Esophagus squamous epithelium (tissue), 5 donors: ENCODE measurements at regions not wholly inside any gene's neighbourhood (a gene's known extent, or its start where the extent isn't known, plus 50 kb on each side); places are given as distances from the start of the nearest gene placed in this dataset.
A peak's percentile ranks its signal among the peaks of the same experiment; 100 is the strongest.
"Not testable (repeated sequence)": the region's sequence is repeated elsewhere in the genome, so short reads cannot be mapped to it uniquely, and the experiment has no call there.

ENCODE experiments used
- DNase-seq: peaks from one replicate; lab custom pipeline; 2025; lab: John Stamatoyannopoulos, UW
- H3K27ac ChIP-seq, 4 donors: fragments of 200-600 bp; sonication (generic); one replicate each; pipeline ENCODE4 v1.5.1; 2016 to 2019; ENCODE audit warnings: mild to moderate bottlenecking in 1 of 4
- H3K27me3 ChIP-seq, 4 donors: fragments of 200-600 bp; sonication (generic); 1 replicate in 3 of 4; 2 replicates in 1 of 4; pipeline versions ENCODE4 v1.5.1 to v1.6.0; 2017 to 2021; ENCODE audit warnings: antibody characterized with exemption in 1 of 4
- H3K36me3 ChIP-seq, 3 donors: fragments of 200-600 bp; sonication (generic); one replicate each; pipeline ENCODE4 v1.5.1; 2016 to 2019
- H3K4me1 ChIP-seq, 3 donors: fragments of 200-600 bp; sonication (generic); one replicate each; pipeline ENCODE4 v1.5.1; 2017 to 2019
- H3K4me3 ChIP-seq, 4 donors: fragments of 200-600 bp; sonication (generic); 1 replicate in 3 of 4; 2 replicates in 1 of 4; pipeline ENCODE4 v1.5.1; 2016 to 2019; ENCODE audit warnings: mild to moderate bottlenecking in 2 of 4, moderate library complexity in 1 of 4
- H3K9me3 ChIP-seq, 3 donors: fragments of 200-600 bp; sonication (generic); one replicate each; pipeline ENCODE4 v1.5.1; 2016 to 2019
- CTCF ChIP-seq, 6 experiments: fragments of 450-650 bp in 4 of 6; fragments of 200-600 bp in 2 of 6; sonication (generic) in 2 of 6; IDR thresholded peaks; one replicate each; pipeline ENCODE4 v1.5.1; 2016 to 2019; ENCODE audit warnings: antibody characterized with exemption in 6 of 6, mild to moderate bottlenecking in 4 of 6, moderate library complexity in 4 of 6
- POLR2A ChIP-seq, 4 donors: fragments of 450-650 bp; IDR thresholded peaks; one replicate each; pipeline ENCODE4 v1.6.1; 2017; ENCODE audit warnings: antibody characterized with exemption in 4 of 4, mild to moderate bottlenecking in 4 of 4, moderate library complexity in 3 of 4
- WGBS, 2 donors: methylation state at CpG; one replicate each; pipeline ENCODE4 v1.1.5; 2018; 5-methylcytosine and 5-hydroxymethylcytosine counted together
- intact Hi-C: fragments of 100-400 bp; cut with DNase I; formaldehyde crosslinking; loops from one replicate; pipeline ENCODE4 v1.15.0; 2022
- donor health status: DM: yes; HTN: yes; CAD: no.

DNA sequence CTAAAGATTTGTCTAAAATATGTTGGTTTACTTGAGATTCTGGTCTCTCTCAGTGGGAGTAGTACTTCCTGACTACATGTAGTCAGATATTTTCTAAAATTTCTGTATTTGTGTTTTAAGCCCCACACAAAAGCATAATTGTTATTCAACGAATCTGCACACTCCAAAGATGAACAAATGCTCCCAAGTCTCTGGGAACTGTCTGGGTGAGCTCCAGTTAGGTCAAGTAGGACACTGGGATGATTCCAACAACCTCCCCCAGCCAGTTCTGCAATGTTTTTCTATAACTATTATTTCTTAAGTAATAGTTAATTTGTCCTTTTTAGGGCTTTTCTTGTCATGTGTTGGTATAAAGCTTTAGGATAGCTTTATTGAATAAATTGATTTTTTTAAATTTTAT lies 174.6 kb downstream of the FAM174A start:
- intact Hi-C loops, result no loop called here
- H3K27ac ChIP-seq, result no peak overlapping the region
- no peaks in the 10 kb centered on the region for H3K27me3 ChIP-seq
- TF ChIP-seq POLR2A (IDR thresholded peaks at IDR 0.05), result no peak
- TF ChIP-seq CTCF (IDR thresholded peaks at IDR 0.05), result no peak
- no peak overlapping the region for H3K4me3 ChIP-seq
- no peaks in the 10 kb centered on the region for H3K4me1 ChIP-seq
- H3K36me3 ChIP-seq, result no peaks in the 10 kb centered on the region
- no peaks in the 10 kb centered on the region for H3K9me3 ChIP-seq
- 7 to 40% methylated on average over 1 of the region's 1 CpG for WGBS, 2 donors
- no peak for DNase-seq

DNA sequence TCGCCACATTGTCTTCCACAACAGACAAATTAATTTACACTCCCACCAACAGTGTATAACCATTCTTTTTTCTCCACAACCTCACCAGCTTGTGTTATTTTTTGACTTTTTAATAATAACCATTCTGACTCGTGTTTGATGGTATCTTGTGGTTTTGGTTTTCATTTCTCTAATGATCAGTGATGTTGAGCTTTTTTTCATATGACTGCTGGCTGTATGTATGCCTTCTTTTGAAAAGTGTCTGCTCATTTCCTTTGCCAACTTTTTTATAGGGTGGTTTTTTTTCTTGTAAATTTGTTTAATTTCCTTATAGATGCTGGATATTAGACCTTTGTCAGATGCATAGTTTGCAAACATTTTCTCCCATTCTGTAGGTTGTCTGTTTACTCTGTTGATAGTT lies 179.6 kb downstream of the FAM174A start:
- H3K4me1 ChIP-seq, H3K27me3 ChIP-seq, H3K27ac ChIP-seq, DNase-seq, H3K9me3 ChIP-seq, H3K4me3 ChIP-seq, H3K36me3 ChIP-seq, intact Hi-C loops: not testable (repeated sequence)
- WGBS, 2 donors, result 61 to 62% methylated on average over 2 of the region's 2 CpGs

- Histone ChIP-seq H3K27ac (no peak overlapping the region), H3K9me3 (no peaks in the 10 kb centered on the region)
- DNase-seq, result no peak
These were observed 180.4 kb downstream of the ST8SIA4 start for GRCh38 chr5:100722657-100723056.

DNA sequence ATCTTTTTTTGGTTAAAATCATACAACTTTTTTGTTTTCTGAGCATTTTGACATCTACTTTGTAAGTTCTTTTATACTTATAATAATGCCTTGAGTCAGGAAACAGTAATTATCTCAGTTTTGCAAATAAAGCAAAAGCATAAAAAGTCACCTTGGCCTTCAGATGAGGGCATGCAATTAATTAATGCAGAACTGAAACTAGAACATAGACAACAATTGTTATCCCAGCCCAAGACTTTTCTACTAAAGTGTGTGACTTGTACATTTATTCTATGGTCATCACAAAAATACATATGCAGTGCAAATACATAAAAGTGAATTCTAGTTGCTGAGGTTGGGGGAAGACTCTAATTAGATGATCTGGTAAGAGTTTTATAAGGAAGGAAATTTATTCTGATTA lies 179.9 kb downstream of the ST8SIA4 start:
- no peaks in the 10 kb centered on the region for H3K27me3 ChIP-seq
- intact Hi-C loops, result no loop called here
- DNase-seq, result no peak
- H3K9me3 ChIP-seq, result no peaks in the 10 kb centered on the region
- H3K27ac ChIP-seq, result no peak overlapping the region
- TF ChIP-seq CTCF (IDR thresholded peaks at IDR 0.05), result no peak
- H3K4me3 ChIP-seq, result no peak overlapping the region
- H3K4me1 ChIP-seq, result no peaks in the 10 kb centered on the region
- no peaks in the 10 kb centered on the region for H3K36me3 ChIP-seq

More at GRCh38 chr5:100722657-100723056, 180.4 kb downstream of the ST8SIA4 start:
- intact Hi-C loops, result no loop called here
- TF ChIP-seq POLR2A (IDR thresholded peaks at IDR 0.05), result no peak
- no peak for TF ChIP-seq CTCF (IDR thresholded peaks at IDR 0.05)
- Histone ChIP-seq H3K36me3 (no peaks in the 10 kb centered on the region), H3K4me3 (no peak overlapping the region), H3K27me3 (no peaks in the 10 kb centered on the region), H3K4me1 (no peaks in the 10 kb centered on the region)

GRCh38 chr5:100726116-100726515 lies 177.0 kb downstream of the ST8SIA4 start:
- TF ChIP-seq CTCF (IDR thresholded peaks at IDR 0.05) (no peak), POLR2A (IDR thresholded peaks at IDR 0.05) (no peak)
- 76 to 77% methylated on average over 2 of the region's 2 CpGs for WGBS, 2 donors
- intact Hi-C loops, result no loop called here

GRCh38 chr5:100731768-100732167 lies 171.3 kb downstream of the ST8SIA4 start:
- H3K27me3 ChIP-seq, result no peaks in the 10 kb centered on the region
- peak overlapping the region in 1 of 4 donors; percentile 41 for H3K4me3 ChIP-seq
- no peaks in the 10 kb centered on the region for H3K9me3 ChIP-seq
- no peaks in the 10 kb centered on the region for H3K36me3 ChIP-seq
- TF ChIP-seq CTCF (IDR thresholded peaks at IDR 0.05) (no peak), POLR2A (IDR thresholded peaks at IDR 0.05) (no peak)
- H3K4me1 ChIP-seq, result no peaks in the 10 kb centered on the region
- H3K27ac ChIP-seq, result no peak overlapping the region
- DNase-seq, result no peak
- 35 to 43% methylated on average over 6 of the region's 6 CpGs for WGBS, 2 donors
- intact Hi-C loops, result no loop called here

More at GRCh38 chr5:100726116-100726515, 177.0 kb downstream of the ST8SIA4 start:
- H3K27ac ChIP-seq, result no peak overlapping the region
- no peak overlapping the region for H3K4me3 ChIP-seq
- no peak for DNase-seq
- H3K27me3 ChIP-seq, result no peaks in the 10 kb centered on the region
- no peaks in the 10 kb centered on the region for H3K36me3 ChIP-seq
- H3K9me3 ChIP-seq, result no peaks in the 10 kb centered on the region
- no peaks in the 10 kb centered on the region for H3K4me1 ChIP-seq
